DMS 273 treated with DMSO at 0.1 percent for 48 hours (cell line): ENCODE measurements at regions not wholly inside any gene's neighbourhood (a gene's known extent, or its start where the extent isn't known, plus 50 kb on each side); places are given as distances from the start of the nearest gene placed in this dataset.

ENCODE experiments used
- DNase-seq: peaks from one replicate; lab custom pipeline; 2025; lab: John Stamatoyannopoulos, UW

- no peak for DNase-seq
These were observed 519.5 kb upstream of the LRRC4C start for GRCh38 chr11:41978945-41979344.

- no peak for DNase-seq
These were observed 521.3 kb upstream of the LRRC4C start for GRCh38 chr11:41980741-41981140.

GRCh38 chr11:41982276-41982675, 522.8 kb upstream of the LRRC4C start:
- no peak for DNase-seq

- no peak for DNase-seq
These were observed 523.5 kb upstream of the LRRC4C start for GRCh38 chr11:41982975-41983374.

- no peak for DNase-seq
These were observed 524.0 kb upstream of the LRRC4C start for GRCh38 chr11:41983475-41983874.

- no peak for DNase-seq
These were observed 524.6 kb upstream of the LRRC4C start for GRCh38 chr11:41984023-41984422.

- DNase-seq, result no peak
These were observed 526.3 kb upstream of the LRRC4C start for GRCh38 chr11:41985799-41986198.

- no peak for DNase-seq
These were observed 529.6 kb upstream of the LRRC4C start for GRCh38 chr11:41988951-41989572.

- DNase-seq, result no peak
These were observed 530.5 kb upstream of the LRRC4C start for GRCh38 chr11:41989823-41990380.

- DNase-seq, result no peak
These were observed 537.1 kb upstream of the LRRC4C start for GRCh38 chr11:41996533-41996932.

GRCh38 chr11:41997844-41998401, 538.5 kb upstream of the LRRC4C start:
- no peak for DNase-seq

GRCh38 chr11:41999066-41999465, 539.6 kb upstream of the LRRC4C start:
- no peak for DNase-seq

GRCh38 chr11:42003801-42004200, 544.3 kb upstream of the LRRC4C start:
- DNase-seq, result no peak

GRCh38 chr11:42006766-42007165, 547.3 kb upstream of the LRRC4C start:
- no peak for DNase-seq

- DNase-seq, result no peak
These were observed 552.8 kb upstream of the LRRC4C start for GRCh38 chr11:42012271-42012670.

- no peak for DNase-seq
These were observed 554.3 kb upstream of the LRRC4C start for GRCh38 chr11:42013656-42014201.

GRCh38 chr11:42021911-42022310, 562.5 kb upstream of the LRRC4C start:
- no peak for DNase-seq

GRCh38 chr11:42023267-42023666, 563.8 kb upstream of the LRRC4C start:
- DNase-seq, result no peak

- no peak for DNase-seq
These were observed 565.8 kb upstream of the LRRC4C start for GRCh38 chr11:42025121-42025803.

- no peak for DNase-seq
These were observed 575.4 kb upstream of the LRRC4C start for GRCh38 chr11:42034826-42035225.

GRCh38 chr11:42036201-42036600, 576.7 kb upstream of the LRRC4C start:
- DNase-seq, result no peak

- DNase-seq, result no peak
These were observed 583.9 kb upstream of the LRRC4C start for GRCh38 chr11:42043312-42043711.
